Fibroblast of upper back skin (primary cell): ENCODE measurements at regions not wholly inside any gene's neighbourhood (a gene's known extent, or its start where the extent isn't known, plus 50 kb on each side); places are given as distances from the start of the nearest gene placed in this dataset.
"Not testable (repeated sequence)": the region's sequence is repeated elsewhere in the genome, so short reads cannot be mapped to it uniquely, and the experiment has no call there.

Experiments used
- DNase-seq: peaks from one replicate; pipeline ENCODE4 v3.0.0-alpha.2; 2013

- DNase-seq: not testable (repeated sequence)
Measured at GRCh38 chr7:55743454-55743717, 119.2 kb downstream of the SEPTIN14 start.

- DNase-seq: not testable (repeated sequence)
Measured at GRCh38 chr7:55742651-55743453, 119.7 kb downstream of the SEPTIN14 start.

GRCh38 chr7:55741721-55742631, 120.6 kb downstream of the SEPTIN14 start:
- not testable (repeated sequence) for DNase-seq

GRCh38 chr7:55740633-55741250, 121.8 kb downstream of the SEPTIN14 start:
- not testable (repeated sequence) for DNase-seq

- not testable (repeated sequence) for DNase-seq
Measured at GRCh38 chr7:55740053-55740452, 122.5 kb downstream of the SEPTIN14 start.

GRCh38 chr7:55736641-55737221, 125.8 kb downstream of the SEPTIN14 start:
- DNase-seq: not testable (repeated sequence)

GRCh38 chr7:55733241-55734140, 129.1 kb downstream of the SEPTIN14 start:
- DNase-seq: peak; percentile 84

- no peak for DNase-seq
Measured at GRCh38 chr7:55731931-55732330, 130.6 kb downstream of the SEPTIN14 start.

GRCh38 chr7:55730197-55730596, 132.4 kb downstream of the SEPTIN14 start:
- peak; percentile 47 for DNase-seq

GRCh38 chr7:55723621-55723941, 139.0 kb downstream of the SEPTIN14 start:
- no peak for DNase-seq

GRCh38 chr7:55722874-55723620, 139.5 kb downstream of the SEPTIN14 start:
- DNase-seq: not testable (repeated sequence)

- DNase-seq: not testable (repeated sequence)
Measured at GRCh38 chr7:55721004-55721403, 141.5 kb downstream of the SEPTIN14 start.

GRCh38 chr7:55715247-55715867, 143.1 kb upstream of the VOPP1 start:
- DNase-seq: not testable (repeated sequence)

- DNase-seq: not testable (repeated sequence)
Measured at GRCh38 chr7:55714370-55714769, 142.1 kb upstream of the VOPP1 start.

- DNase-seq: not testable (repeated sequence)
Measured at GRCh38 chr7:55710312-55710711, 138.0 kb upstream of the VOPP1 start.

- peak; percentile 91 for DNase-seq
Measured at GRCh38 chr7:55708028-55708427, 135.7 kb upstream of the VOPP1 start.

- DNase-seq: peak; percentile 35
Measured at GRCh38 chr7:55707410-55707809, 135.1 kb upstream of the VOPP1 start.

- not testable (repeated sequence) for DNase-seq
Measured at GRCh38 chr7:55706451-55707195, 134.3 kb upstream of the VOPP1 start.

GRCh38 chr7:55705728-55706450, 133.6 kb upstream of the VOPP1 start:
- DNase-seq: peak; percentile 36
